ENCODE measurements at regions not wholly inside any gene's neighbourhood (a gene's known extent, or its start where the extent isn't known, plus 50 kb on each side); places are given as distances from the start of the nearest gene placed in this dataset.

GRCh38 chr3:5479229-5479799, 291.8 kb downstream of the EDEM1 start:
- no peaks in the 10 kb centered on the region for H3K27me3 Mint-ChIP-seq (ENCODE audit: low read depth)
- no peak for DNase-seq (ENCODE audit: low read depth, low spot score)
- no peaks in the 10 kb centered on the region for H3K9me3 Mint-ChIP-seq
- no peaks in the 10 kb centered on the region for H3K36me3 Mint-ChIP-seq (ENCODE audit: low read depth)
- H3K4me1 Mint-ChIP-seq: no peaks in the 10 kb centered on the region
- TF ChIP-seq CTCF (conservative IDR thresholded peaks at IDR 0.05): no peak
- no peak overlapping the region for H3K27ac Mint-ChIP-seq (ENCODE audit: unreplicated experiment)
- H3K4me3 Mint-ChIP-seq: no peak overlapping the region

- no peak for TF ChIP-seq CTCF (conservative IDR thresholded peaks at IDR 0.05)
- H3K4me3 Mint-ChIP-seq: no peak overlapping the region
- no peaks in the 10 kb centered on the region for H3K9me3 Mint-ChIP-seq
- no peaks in the 10 kb centered on the region for H3K27me3 Mint-ChIP-seq (ENCODE audit: low read depth)
- no peak overlapping the region for H3K27ac Mint-ChIP-seq (ENCODE audit: unreplicated experiment)
- no peaks in the 10 kb centered on the region for H3K4me1 Mint-ChIP-seq
- DNase-seq (ENCODE audit: low read depth, low spot score): no peak
- no peaks in the 10 kb centered on the region for H3K36me3 Mint-ChIP-seq (ENCODE audit: low read depth)
Observed at GRCh38 chr3:5480190-5480589, 292.7 kb downstream of the EDEM1 start.

GRCh38 chr3:5485427-5485826, 297.9 kb downstream of the EDEM1 start:
- Mint-ChIP-seq H3K27ac (ENCODE audit: unreplicated experiment) (no peak overlapping the region), H3K27me3 (ENCODE audit: low read depth) (peaks cover under 1% of the 10 kb centered on the region), H3K4me3 (no peak overlapping the region), H3K36me3 (ENCODE audit: low read depth) (no peaks in the 10 kb centered on the region), H3K9me3 (no peaks in the 10 kb centered on the region), H3K4me1 (no peaks in the 10 kb centered on the region)
- TF ChIP-seq CTCF (conservative IDR thresholded peaks at IDR 0.05): no peak
- DNase-seq (ENCODE audit: low read depth, low spot score): no peak

- H3K4me3 Mint-ChIP-seq: no peak overlapping the region
- TF ChIP-seq CTCF (conservative IDR thresholded peaks at IDR 0.05): no peak
- H3K4me1 Mint-ChIP-seq: no peaks in the 10 kb centered on the region
- no peaks in the 10 kb centered on the region for H3K36me3 Mint-ChIP-seq (ENCODE audit: low read depth)
- H3K27ac Mint-ChIP-seq (ENCODE audit: unreplicated experiment): no peak overlapping the region
- DNase-seq (ENCODE audit: low read depth, low spot score): no peak
- peaks cover 8% of the 10 kb centered on the region for H3K27me3 Mint-ChIP-seq (ENCODE audit: low read depth)
- H3K9me3 Mint-ChIP-seq: no peaks in the 10 kb centered on the region
Observed at GRCh38 chr3:5488771-5489170, 301.3 kb downstream of the EDEM1 start.

GRCh38 chr3:5489536-5489935, 302.0 kb downstream of the EDEM1 start:
- peaks cover 8% of the 10 kb centered on the region for H3K27me3 Mint-ChIP-seq (ENCODE audit: low read depth)
- H3K4me1 Mint-ChIP-seq: no peaks in the 10 kb centered on the region
- TF ChIP-seq CTCF (conservative IDR thresholded peaks at IDR 0.05): no peak
- no peak overlapping the region for H3K27ac Mint-ChIP-seq (ENCODE audit: unreplicated experiment)
- no peak overlapping the region for H3K4me3 Mint-ChIP-seq
- no peaks in the 10 kb centered on the region for H3K36me3 Mint-ChIP-seq (ENCODE audit: low read depth)
- peaks cover 2% of the 10 kb centered on the region for H3K9me3 Mint-ChIP-seq
- DNase-seq (ENCODE audit: low read depth, low spot score): no peak

Measured in neural crest cell (in vitro differentiated cells).